ENCODE measurements at regions not wholly inside any gene's neighbourhood (a gene's known extent, or its start where the extent isn't known, plus 50 kb on each side); places are given as distances from the start of the nearest gene placed in this dataset.
"Not testable (repeated sequence)": the region's sequence is repeated elsewhere in the genome, so short reads cannot be mapped to it uniquely, and the experiment has no call there.

DNA sequence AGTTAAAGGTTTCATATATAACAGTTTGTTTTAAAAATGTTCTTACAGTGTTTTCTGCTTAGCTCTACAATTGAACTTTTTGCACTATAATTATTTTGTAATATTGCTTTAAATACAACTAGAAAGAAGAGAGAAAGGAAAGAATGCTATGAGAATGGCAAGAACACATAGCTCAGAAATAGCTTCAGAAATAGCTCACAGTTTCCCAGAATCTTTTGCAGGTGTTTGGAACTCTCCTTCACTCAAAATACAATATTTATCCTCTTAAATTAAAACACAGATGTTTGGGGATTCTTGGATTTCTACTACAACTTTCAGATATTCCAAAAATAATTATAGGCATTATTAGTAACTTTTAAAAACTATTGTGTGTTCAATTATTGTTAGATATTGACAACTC is 658.0 kb upstream of the DPPA4 start:
- no peak for DNase-seq (ENCODE audit: low spot score)

DNA sequence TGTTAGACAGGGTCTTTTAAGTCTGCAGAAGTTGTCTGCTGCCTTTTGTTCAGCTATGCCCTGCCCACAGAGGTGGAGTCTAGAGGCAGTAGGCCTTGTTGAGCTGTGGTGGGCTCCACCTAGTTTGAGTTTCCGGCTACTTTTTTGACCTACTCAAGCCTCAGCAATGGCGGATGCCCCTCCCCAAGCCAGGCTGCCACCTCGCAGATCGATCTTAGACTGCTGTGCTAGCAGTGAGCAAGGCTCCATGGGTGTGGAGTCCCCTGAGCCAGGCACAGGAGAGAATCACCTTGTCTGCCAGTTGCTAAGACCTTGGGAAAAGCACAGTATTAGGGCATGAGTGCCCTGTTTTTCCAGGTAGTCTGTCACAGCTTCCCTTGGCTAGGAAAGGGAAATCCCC is 664.6 kb upstream of the DPPA4 start:
- DNase-seq (ENCODE audit: low spot score) = not testable (repeated sequence)

- no peak for DNase-seq (ENCODE audit: low spot score)
These were observed 669.6 kb upstream of the DPPA4 start for GRCh38 chr3:110006913-110007312.

GRCh38 chr3:110015231-110015963 is 678.1 kb upstream of the DPPA4 start:
- DNase-seq (ENCODE audit: low spot score) = no peak

- no peak for DNase-seq (ENCODE audit: low spot score)
These were observed 679.0 kb upstream of the DPPA4 start for GRCh38 chr3:110016235-110016815.

DNA sequence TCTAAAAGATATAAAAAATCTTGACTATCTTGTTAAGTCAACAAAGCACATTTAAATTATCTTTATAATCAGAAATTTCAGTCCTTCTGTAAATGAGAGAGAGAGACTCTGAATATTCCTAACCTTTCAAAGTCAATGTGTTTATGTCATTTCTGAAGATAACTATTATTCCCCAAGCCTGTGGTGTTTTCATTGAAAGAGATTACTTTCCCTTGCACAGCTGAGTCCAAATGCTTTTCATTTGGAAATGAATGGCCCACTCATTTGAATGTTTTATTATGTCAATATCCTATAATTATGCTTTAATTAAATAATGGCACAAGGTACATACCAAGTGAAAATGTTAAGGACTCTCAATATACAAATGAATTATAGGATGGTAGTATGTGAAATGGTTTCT is 680.0 kb upstream of the DPPA4 start:
- DNase-seq (ENCODE audit: low spot score) = no peak

DNA sequence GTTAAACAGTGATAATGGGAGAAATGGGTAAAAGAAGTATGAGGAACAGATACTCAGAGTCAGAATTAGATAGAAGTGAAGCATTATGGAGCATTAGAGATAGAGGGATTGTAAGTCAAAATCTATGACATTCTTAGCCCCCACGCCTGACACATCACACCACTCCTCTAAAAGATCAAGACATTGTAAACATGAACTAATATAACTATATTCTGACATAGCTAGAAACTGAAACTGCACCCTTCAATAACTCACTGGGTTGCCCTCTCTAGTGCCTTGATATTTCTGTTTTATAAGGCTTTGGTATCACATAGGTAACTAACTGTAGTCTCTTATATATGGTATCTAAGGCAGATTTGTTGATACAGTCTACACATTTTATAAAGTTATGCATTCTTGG is 684.3 kb upstream of the DPPA4 start:
- no peak for DNase-seq (ENCODE audit: low spot score)

- not testable (repeated sequence) for DNase-seq (ENCODE audit: low spot score)
These were observed 685.7 kb upstream of the DPPA4 start for GRCh38 chr3:110023022-110023421.

DNA sequence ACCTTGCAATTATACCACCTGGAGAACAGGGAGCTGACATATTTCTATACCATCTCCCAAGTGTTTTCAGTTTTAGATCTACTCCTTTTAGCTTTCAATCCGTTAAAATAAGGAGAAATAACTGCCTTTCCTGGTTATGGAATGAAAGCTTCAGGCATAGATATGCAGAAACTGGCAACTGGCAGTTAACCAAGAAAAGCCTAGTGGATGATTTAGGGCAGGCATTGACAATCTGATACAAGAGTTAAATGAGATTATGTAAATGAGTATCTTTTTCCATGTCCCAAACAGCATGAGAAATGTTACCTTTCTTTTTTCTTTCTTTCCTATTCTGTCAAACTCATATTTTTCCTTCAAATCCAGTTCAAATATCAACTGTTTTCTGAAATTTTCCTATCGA is 689.1 kb upstream of the DPPA4 start:
- DNase-seq (ENCODE audit: low spot score) = no peak

- DNase-seq (ENCODE audit: low spot score) = no peak
These were observed 690.2 kb upstream of the DPPA4 start for GRCh38 chr3:110027446-110028080.

GRCh38 chr3:110031975-110032374 is 694.6 kb upstream of the DPPA4 start:
- DNase-seq (ENCODE audit: low spot score) = no peak

- DNase-seq (ENCODE audit: low spot score) = no peak
These were observed 722.1 kb upstream of the DPPA4 start for GRCh38 chr3:110059431-110059830.

- DNase-seq (ENCODE audit: low spot score) = no peak
These were observed 725.4 kb upstream of the DPPA4 start for GRCh38 chr3:110062716-110063115.

- no peak for DNase-seq (ENCODE audit: low spot score)
These were observed 725.8 kb upstream of the DPPA4 start for GRCh38 chr3:110063178-110063577.

GRCh38 chr3:110066206-110066605 is 728.9 kb upstream of the DPPA4 start:
- DNase-seq (ENCODE audit: low spot score) = no peak

- no peak for DNase-seq (ENCODE audit: low spot score)
These were observed 730.2 kb upstream of the DPPA4 start for GRCh38 chr3:110067527-110067926.

GRCh38 chr3:110069761-110070160 is 732.4 kb upstream of the DPPA4 start:
- no peak for DNase-seq (ENCODE audit: low spot score)

DNA sequence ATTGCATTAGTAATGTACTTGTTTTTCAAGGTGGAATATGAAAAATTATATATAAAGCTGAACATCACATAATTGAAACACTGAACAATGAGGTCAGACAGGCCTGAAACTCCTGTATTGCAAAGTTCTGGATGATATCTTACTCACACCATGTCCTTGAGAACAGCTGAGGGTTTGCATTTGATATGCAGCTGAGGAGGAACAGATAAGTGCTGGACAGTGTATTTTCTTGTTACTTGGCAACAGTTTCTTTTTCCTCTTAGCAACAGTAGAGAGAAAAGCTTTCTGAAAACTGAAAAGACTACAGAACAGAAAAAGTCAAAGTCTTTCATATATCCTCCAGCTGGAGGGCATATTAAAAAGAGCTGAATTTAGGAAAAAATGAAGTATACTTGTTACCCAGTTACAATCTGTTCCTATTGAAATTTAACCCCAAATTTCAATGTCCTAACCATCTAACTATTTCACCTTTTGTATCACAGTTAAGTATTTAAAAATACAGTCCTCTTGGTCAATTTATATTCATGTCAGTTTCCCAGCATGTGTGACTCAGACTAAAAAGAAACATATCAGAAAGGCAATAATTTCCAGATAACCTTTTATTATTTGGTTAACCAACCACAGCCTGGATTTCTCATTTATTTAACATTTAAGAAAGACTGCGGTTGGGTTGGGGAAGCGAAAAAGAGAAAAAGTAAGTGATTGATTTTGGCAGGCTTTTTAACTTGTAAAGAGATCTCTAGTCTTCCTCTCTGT is 733.0 kb upstream of the DPPA4 start:
- no peak for DNase-seq (ENCODE audit: low spot score)

DNA sequence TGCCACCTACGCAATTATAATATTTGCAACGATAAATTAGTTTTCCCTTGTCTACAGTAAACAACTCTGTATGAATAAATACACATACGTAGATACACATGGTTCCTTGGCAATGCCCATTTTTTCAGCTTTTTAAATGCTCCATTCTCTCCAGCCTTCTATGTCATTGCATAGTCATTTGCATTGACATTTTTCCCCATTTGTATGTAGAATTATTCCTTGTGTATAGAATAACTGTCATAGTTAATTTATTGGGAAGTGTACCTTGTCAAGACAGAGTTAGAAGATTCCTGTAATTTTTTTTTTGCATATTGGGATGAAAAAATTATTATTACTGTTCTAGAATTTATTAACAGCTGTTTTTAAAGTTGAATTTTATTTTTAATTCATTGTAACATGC is 736.7 kb upstream of the DPPA4 start:
- no peak for DNase-seq (ENCODE audit: low spot score)

GRCh38 chr3:110077093-110077492 is 739.7 kb upstream of the DPPA4 start:
- no peak for DNase-seq (ENCODE audit: low spot score)

DNA sequence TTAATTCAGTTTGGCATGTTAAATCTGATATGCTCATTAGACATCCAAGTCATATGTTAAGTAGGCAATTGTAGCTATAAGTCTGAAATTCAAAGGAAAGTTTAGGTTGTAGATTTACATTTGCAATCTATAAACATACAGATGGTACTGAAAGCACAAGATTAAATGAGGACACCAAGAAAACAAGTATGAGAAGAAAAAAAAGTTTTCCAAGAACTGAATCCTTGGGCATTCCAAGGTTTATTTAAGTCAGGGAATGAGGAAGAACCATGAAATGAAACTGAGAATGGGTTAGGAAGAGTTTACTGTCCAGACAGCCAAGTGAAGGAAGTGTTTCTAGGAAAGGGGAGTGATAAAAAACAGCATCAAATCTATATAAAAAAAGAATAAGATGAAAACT is 756.1 kb upstream of the DPPA4 start:
- DNase-seq (ENCODE audit: low spot score) = no peak

GRCh38 chr3:110093812-110094401 is 756.6 kb upstream of the DPPA4 start:
- no peak for DNase-seq (ENCODE audit: low spot score)
